DMS79 treated with DMSO at 0.1 percent for 48 hours (cell line): ENCODE measurements at regions not wholly inside any gene's neighbourhood (a gene's known extent, or its start where the extent isn't known, plus 50 kb on each side); places are given as distances from the start of the nearest gene placed in this dataset.
"Not testable (repeated sequence)": the region's sequence is repeated elsewhere in the genome, so short reads cannot be mapped to it uniquely, and the experiment has no call there.

Experiments used
- DNase-seq: peaks from one replicate; lab custom pipeline; 2025; lab: John Stamatoyannopoulos, UW

DNA sequence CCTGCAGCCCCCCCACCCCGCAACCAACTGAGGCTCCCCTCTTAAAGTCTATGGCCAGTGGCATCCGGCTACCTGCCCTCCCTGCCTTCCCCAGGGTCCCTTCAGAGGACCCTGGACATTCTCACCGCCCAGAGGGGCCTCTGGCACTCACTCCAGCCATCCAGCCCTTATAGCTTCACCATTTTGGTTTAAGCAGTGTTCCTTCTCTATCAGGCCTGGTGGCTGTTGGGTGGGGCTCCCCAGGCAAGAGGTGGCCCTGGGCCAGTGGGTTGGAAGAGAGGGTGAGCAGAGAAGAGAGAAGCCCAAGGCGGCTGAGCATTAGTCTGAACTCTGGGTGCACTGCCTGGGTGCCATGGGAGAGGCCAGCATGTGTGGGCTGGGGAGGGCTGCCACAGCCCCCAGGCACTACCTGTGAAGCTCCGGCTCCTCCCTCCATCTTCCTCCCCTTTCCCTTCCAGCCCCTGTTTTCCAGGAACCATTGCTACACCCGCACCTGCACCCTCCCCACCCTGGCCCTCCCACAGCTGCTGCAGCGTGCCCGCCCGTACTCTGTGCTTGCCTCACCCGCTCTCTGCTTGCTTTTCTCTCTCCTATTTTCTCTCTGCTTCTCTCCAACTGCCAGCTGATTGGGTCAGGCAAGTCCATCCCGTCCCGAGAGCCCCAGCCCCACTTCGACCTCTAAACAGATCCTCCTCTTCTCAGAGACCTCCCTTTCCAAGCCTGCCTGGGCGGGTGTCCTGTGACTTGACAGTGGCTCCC lies 168.2 kb downstream of the TBC1D2B start:
- no peak for DNase-seq

DNA sequence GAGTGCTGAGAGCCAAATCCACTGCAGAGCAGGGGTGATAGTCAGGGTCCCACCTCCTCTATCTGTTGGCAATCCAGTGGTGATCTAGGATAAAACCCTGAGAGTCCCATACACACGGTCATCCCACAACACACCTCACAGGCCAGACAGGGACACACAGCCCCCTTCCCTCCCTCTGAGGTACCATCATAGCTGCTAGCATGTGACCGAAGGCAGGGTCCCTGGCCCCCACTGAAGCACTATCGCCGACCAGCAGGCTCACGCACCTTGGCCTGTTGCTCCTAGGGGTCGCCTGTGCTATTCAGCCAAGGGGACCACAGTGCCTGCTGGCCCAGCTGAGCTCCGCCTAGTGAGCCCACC lies 168.8 kb downstream of the TBC1D2B start:
- not testable (repeated sequence) for DNase-seq

DNA sequence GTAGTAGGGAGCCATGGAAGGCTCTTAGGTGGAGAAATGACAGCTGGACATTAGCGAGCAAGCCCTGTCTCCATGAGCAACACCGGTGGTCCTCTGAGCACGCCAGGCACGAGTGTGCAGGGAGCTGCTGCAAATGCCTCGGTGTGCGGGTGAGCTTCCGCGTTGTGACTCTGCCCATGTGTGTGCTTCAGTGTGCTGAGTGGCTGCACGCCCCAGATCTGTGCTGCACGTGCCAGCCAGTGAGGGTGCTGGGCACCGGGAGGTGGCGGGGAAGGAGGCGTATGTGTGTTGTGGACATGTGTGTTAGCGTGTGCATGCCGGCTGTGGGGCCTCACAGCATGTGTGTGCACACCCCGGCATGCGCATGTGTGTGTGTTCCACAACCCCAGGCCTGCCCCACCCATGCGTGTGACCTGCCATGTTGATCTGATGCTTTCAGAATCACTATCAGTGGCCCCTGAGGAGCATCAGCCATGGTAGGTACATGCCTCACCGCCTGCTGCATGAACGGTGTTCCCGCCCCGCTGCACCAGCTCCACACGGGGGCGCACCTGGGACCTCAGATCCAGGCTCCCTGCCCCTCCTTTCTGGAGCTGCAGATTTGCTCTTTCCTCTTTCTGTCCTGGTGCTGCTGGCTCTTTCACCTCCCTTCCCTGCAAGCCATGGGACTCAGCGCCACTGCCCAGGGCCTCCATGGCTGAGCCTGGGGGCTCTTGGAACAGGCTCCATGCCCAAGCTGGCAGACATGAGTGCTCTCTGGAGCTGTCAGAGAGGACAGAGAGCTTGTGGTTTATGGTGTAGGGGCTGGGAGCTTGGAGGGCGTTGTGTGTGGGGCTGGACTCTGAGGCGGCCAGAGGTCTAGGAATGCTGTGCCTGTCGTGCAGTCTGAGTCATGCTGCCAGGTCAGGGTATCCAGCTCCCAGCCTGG lies 169.4 kb downstream of the TBC1D2B start:
- no peak for DNase-seq

DNA sequence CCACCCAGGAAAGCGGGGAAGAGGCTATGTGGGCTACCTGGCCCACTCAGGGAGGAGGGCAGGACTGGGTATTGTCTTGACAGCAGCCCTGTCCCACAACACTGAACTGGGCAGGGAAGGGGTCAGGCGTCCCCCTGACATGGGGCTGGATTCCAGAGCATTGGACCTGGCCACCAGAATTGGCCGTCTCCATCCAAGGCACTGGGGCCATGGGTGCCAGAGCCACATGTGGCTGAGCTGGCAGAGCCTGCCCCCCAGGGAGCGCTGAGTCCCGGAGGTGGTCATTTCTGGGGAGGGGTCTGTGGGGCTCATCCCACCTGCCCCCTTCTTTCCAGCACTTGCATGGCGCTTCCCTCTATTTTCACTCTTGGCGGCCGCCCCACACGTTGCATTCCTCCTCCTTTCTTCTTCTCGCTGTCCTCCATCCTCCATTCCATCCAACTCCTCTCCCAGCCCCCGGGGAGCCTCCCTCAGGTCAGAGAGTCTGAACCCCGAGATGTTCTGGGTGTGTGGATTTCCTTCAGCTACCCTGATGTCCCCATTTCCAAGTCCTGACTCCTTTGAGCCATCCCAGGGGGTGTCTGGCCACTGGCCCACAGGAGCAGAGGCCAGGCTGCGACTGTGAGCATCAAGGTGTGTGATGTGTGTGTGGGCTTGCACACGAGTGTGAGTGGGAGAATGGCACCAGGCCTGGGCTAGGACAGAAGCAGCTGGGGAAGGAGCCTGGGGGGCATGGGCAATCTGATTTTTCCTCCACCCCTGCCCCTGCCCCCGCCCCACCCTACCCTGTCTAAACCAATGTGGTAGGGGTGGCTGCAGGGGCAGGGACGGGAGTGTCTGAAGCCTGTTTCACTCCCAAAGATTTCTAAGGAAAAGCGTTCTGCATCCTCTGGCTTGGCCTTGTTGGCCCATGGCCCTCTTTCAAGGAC lies 171.2 kb downstream of the TBC1D2B start:
- not testable (repeated sequence) for DNase-seq

DNA sequence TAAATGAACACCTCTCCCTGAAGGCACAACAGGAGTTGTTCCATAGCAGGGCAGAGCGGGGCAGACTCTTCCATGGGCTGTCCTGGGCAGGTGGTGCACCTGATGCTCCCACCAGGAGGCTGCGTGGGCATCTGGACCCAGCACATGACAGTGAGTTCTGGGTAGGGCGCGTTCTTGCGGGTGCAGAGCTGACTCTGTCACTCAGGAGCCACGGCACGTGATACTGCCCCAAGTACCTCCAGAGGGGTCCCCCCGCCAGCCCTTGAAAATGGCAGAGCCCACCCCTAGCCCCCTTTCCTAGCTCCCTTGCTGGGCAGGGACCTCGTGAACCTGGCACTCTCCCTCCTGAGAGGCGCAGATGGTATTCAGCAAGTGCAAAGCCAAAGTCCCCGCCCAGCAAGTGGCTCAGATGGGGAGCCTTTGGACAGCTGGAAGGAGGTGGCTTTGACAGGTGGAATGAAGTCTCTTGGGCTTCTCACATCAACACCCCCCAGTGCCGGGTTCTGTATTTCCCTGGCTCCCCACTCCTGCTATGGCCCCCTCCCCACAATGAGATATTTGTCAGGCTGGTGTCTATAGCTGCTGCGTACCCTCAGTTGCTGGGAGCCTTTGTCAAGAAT lies 172.1 kb downstream of the TBC1D2B start:
- no peak for DNase-seq

DNA sequence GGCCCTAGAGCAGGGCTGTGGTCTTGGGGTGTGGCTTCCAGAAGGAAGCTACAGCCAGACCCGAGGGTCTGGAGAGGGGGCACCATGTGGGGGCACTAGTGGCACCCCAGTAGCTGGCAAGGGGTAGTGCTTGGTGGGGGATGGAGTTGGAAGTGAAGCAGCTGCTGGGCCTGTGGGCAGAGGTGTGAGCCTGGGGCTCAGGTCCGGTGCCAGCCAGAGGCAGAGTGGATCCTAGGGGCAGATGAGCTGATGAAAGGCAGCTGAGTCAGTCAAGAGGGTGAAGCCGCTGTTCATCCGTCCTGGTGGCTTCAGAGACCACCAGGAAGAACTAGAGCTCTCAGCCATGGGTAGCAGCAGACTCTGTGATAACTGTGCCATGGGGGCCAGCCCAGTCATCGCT lies 172.6 kb downstream of the TBC1D2B start:
- no peak for DNase-seq

DNA sequence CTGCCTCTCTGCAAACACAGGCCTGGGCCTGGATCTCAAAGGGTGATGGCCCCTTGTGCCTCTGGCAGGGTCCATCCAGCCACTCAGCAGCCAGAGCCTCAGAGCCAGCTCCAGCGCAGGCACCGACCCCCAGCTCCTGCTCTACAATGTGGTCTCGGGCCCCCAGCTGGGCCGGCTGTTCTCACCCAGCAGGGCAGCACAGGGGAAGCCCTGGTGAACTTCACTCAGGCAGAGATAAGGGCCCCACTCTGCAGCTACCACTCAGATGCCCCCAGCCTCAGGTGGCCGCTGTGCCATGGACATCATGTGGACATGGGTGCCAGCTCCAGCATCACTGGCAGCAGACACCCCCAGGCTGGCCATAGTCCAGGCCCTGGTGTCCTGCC lies 173.1 kb downstream of the TBC1D2B start:
- DNase-seq: no peak

DNA sequence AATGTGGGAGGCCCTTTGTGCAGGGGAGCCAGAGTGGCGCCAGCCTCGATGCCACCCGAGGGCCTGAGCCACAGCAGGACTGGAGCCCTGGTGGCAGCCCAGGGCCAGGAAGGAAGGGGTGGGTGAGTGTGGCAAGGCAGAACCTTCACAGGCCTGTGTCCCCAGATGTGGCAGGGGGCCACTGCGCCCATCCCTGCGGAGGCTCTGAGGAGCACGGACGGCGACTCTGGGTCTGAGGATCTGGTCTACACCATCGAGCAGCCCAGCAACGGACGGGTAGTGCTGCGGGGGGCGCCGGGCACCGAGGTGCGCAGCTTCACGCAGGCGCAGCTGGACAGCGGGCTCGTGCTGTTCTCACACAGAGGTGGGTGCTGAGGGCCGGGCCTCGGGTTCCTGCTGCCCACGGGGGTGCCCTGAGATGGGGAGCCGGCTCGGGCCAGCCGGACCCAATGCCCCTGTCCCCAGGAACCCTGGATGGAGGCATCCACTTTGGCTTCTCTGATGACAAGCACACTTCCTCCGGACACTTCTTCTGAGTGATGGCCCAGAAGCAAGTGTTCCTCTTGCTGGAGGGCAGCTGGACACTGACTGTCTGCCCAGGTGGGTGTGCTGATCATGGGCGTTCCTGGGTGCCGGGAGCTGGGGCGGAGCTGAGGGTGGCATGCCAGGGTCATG lies 173.6 kb downstream of the TBC1D2B start:
- not testable (repeated sequence) for DNase-seq

DNA sequence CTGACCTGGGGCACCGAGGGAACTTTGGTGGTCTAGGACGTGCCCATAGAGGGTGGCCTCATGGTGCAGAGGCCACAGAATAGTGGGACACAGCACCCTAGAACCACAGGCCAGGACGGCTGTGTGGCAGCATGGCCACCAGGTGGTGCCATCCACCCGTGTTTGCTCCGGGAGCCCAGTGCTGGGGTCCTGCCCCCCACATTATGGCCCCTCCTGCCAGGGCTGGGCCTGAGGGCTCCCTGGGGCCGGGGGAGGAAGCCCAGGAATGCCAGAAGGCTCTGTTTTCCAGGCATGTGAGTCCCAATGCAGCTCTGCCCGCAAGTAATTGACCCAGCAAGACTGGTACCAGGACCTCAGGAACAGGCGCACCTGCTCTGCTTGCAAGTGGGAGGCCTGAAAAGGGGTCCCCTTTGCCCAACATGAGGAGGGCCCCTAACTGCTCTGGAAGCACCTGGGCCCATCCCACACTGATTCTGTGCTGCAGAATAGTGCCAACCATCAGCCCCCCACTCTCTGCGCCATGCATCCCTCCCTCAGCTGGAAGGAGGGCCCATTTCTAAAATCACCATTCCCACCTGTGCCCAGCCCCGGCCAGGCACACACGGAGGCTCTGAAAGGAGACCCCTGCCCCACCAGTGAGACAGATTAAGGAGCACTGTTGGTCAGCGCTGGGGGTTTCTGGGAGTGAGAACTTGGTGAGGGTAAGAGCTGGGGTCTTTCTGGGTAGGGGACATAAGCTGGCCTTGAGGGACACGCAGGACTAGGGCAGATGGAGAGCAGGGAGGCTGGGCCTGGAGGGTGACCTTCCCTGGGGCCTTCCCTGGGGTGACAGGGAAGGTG lies 174.4 kb downstream of the TBC1D2B start:
- not testable (repeated sequence) for DNase-seq

DNA sequence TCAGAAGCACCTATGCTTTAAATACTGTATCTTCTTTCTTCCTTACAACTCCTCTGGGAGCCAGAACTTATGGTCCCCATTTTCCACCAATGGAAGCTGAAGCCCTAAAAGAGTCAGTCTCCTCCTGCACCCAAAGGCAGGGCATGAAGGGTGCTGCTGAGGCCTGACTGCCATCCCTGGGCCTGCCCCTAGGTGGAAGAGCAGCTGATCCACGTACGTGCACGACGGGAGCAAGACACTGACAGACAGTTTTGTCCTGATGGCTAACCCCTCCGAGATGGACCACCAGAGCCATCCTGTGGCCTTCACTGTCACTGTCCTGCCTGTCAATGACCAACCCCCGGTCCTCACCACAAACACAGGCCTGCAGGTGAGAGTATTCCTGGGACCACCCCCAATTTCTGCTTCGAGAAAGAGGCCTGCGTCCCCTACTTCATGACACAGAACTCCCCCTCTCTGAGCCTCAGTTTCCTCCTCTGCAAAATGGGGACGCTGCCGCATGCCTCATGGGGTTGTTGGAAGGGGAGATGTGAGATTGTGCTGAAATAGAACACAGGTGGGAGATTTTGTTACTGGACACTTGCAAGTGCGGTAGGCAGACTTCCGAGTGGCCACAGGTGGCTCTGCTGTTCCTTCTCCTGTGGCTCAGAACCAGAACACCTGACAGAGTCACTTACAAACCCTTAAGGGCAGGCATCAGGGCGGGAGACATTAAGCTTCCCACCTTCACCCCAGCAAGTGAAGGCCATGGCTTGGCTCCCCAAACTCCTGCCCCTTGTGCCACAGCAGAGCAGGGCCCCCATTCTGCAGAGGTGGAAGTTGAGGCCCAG lies 175.4 kb downstream of the TBC1D2B start:
- DNase-seq: no peak

DNA sequence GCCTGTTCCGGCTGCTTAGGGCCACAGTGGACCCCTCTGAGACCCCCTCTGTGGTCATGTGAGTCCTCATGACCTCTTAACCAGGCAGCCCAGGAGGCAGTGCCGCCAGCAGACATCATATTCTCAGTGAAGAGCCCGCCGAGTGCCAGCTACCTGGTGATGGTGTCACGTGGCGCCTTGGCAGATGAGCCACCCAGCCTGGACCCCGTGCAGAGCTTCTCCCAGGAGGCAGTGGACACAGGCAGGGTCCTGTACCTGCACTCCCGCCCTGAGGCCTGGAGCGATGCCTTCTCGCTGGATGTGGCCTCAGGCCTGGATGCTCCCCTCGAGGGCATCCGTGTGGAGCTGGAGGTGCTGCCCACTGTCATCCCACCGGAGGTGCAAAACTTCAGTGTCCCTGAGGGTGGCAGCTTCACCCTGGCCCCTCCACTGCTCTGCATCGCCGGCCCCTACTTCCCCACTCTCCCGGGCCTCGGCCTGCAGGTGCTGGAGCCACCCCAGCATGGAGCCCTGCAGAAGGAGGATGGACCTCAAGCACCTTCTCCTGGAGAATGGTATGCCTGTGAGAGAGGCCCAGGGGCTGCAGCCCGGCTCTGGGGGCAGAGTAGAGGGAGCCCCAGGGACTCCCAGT lies 176.1 kb downstream of the TBC1D2B start:
- DNase-seq: no peak

DNA sequence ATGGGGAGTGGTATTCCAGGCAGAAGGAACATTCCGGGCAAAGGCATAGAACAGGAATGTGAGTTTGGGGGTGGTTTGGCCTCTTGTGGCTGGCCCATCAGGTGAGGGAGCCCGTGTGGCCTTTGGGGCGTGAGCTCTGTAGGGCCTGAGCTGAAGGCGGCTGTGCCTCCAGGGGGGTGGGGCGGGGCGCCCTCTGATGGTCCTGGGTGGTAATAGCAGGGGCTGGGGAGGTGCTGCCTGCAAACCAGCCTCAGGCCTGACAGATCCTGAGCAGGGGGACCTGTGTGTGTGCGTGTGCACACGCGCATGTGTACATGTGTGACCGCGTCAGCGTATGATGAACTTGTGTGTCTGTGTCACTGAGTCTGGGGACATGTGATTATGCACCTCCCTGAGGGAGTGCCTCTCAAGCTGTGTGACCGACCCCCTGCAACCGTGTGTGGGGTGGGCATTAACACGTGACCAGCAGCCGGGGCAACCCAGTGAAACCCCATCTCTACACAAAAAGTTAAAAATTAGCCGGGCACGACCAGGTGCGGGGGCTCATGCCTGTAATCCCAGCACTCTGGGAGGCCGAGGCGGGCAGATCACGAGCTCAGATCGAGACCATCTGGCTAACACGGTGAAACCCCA lies 177.1 kb downstream of the TBC1D2B start:
- not testable (repeated sequence) for DNase-seq

DNA sequence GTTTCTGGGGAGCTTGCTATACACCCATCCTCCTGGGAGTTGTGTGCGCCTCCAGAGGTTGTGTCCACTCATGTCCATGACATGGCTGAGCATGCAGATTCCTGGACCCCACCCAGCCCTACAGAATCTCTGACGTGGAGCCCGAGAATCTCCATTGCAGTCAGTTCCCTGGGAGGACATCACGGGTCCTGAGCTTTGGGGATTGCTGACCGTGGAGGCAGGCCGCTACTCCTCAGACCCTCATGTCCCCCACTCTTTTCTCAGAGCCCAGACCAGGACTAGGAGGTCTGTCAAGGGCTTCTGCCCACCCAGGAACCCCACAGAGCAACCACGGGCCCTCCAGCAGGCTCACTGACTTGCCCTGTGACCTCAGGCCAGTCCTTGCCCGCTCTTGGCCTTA lies 177.7 kb downstream of the TBC1D2B start:
- DNase-seq: not testable (repeated sequence)

DNA sequence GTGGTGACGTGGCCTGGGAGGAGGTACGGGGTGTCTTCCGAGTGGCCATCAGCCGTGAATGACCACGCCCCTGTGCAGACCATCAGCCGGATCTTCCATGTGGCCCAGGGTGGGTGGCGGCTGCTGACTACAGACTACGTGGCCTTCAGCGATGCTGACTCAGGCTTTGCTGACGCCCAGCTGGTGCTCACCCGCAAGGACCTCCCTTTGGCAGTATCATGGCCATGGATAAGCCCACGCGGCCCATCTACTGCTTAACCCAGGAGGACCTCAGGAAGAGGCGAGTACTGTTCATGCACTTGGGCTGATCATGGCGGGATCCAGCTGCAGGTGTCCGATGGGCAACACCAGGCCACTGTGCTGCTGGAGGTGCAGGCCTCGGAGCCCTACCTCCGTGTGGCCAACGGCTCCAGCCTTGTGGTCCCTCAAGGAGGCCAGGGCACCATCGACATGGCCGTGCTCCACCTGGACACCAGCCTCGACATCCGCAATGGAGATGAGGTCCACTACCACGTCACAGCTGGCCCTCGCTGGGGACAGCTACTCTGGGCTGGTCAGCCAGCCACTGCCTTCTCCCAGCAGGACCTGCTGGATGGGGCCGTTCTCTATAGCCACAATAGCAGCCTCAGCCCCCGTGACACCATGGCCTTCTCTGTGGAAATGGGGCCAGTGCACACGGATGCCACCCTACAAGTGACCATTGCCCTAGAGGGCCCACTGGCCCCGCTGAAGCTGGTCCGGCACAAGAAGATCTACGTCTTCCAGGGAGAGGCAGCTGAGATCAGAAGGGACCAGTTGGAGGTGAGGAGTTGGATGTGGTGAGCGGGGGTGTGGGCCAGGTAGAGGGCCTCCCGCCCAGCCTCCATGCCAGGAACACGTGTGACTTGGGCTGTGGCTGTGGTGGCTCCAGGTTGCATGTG lies 178.4 kb downstream of the TBC1D2B start:
- DNase-seq: no peak

DNA sequence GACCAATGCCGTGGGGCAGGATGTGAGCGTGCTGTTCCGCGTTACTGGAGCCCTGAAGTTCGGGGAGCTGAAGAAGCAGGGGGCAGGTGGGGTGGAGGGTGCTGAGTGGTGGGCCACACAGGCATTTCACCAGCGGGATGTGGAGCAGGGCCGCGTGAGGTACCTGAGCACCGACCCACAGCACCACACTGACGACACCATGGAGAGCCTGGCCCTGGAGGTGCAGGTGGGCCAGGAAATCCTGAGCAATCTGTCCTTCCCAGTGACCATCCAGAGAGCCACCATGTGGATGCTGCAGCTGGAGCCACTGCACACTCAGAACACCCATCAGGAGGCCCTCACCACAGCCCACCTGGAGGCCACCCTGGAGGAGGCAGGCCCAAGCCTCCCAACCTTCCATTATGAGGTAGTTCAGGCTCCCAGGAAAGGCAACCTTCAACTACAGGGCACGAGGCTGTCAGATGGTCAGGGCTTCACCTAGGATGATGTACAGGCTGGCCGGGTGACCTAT lies 179.6 kb downstream of the TBC1D2B start:
- no peak for DNase-seq

DNA sequence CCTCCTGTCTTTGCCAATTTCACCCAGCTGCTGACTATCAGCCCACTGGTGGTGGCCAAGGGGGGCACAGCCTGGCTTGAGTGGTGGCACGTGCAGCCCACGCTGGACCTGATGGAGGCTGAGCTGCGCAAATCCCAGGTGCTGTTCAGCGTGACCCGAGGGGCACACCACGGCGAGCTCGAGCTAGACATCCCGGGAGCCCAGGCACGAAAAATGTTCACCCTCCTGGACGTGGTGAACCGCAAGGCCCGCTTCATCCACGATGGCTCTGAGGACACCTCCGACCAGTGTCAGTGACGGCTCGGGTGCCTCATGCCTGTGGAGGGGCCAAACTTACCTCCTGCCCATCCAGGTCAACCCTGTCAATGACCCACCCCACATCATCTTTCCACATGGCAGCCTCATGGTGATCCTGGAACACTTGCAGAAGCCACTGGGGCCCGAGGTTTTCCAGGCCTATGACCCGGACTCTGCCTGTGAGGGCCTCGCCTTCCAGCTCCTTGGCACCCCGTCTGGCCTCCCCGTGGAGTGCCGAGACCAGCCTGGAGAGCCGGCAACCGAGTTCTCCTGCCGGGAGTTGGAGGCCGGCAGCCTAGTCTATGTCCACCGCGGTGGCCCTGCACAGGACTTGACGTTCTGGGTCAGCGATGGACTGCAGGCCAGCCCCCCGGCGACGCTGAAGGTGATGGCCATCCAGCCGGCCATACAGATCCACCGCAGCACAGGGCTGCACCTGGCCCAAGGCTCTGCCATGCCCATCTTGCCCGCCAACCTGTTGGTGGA lies 180.2 kb downstream of the TBC1D2B start:
- not testable (repeated sequence) for DNase-seq
